Prostate gland (tissue), 2 donors: ENCODE measurements at regions not wholly inside any gene's neighbourhood (a gene's known extent, or its start where the extent isn't known, plus 50 kb on each side); places are given as distances from the start of the nearest gene placed in this dataset.

ENCODE experiments used
- DNase-seq: peaks from one replicate; pipeline ENCODE4 v3.0.0-alpha.2; 2019; ENCODE audit warnings: low spot score
- H3K27ac ChIP-seq, 2 donors: fragments of 200-600 bp; sonication (generic); 2 replicates each; pipeline ENCODE4 v1.5.1; 2017 to 2019
- H3K27me3 ChIP-seq: fragments of 200-600 bp; sonication (generic); replicated peaks from 2 replicates; pipeline ENCODE4 v1.5.1; 2019; ENCODE audit not compliant: insufficient read depth
- H3K36me3 ChIP-seq, 2 donors: fragments of 200-600 bp; sonication (generic); 1 replicate in 1 of 2; 2 replicates in 1 of 2; pipeline versions ENCODE4 v1.5.1 to v1.8.1; 2017 to 2019
- H3K4me1 ChIP-seq: fragments of 200-600 bp; sonication (generic); replicated peaks from 2 replicates; pipeline ENCODE4 v1.5.1; 2019
- H3K4me3 ChIP-seq, 2 donors: fragments of 200-600 bp; sonication (generic); 2 replicates each; pipeline ENCODE4 v1.5.1; 2017 to 2019
- H3K9me3 ChIP-seq: fragments of 200-600 bp; sonication (generic); 2 replicates; pipeline ENCODE4 v1.5.1; 2017
- CTCF ChIP-seq, 4 experiments: fragments of 200-600 bp in 2 of 4; fragments of 450-650 bp in 2 of 4; sonication (generic) in 2 of 4; IDR thresholded peaks; 1 replicate in 3 of 4; 2 replicates in 1 of 4; pipeline ENCODE4 v1.5.1; 2016 to 2019; ENCODE audit warnings: antibody characterized with exemption in 4 of 4, mild to moderate bottlenecking in 2 of 4, moderate library complexity in 2 of 4
- POLR2A ChIP-seq: fragments of 450-650 bp; IDR thresholded peaks from one replicate; pipeline ENCODE4 v1.6.1; 2016; ENCODE audit warnings: antibody characterized with exemption, mild to moderate bottlenecking
- POLR2AphosphoS5 ChIP-seq: sonication (generic); formaldehyde crosslinking; IDR thresholded peaks from one replicate; pipeline ENCODE4 v1.6.1; 2017; ENCODE audit warnings: antibody characterized with exemption
- WGBS: methylation state at CpG from one replicate; pipeline ENCODE4 v1.1.5; 2018; 5-methylcytosine and 5-hydroxymethylcytosine counted together
- intact Hi-C: fragments of 100-400 bp; cut with DNase I; formaldehyde crosslinking; loops from one replicate; pipeline ENCODE4 v1.14.2; 2022

DNA sequence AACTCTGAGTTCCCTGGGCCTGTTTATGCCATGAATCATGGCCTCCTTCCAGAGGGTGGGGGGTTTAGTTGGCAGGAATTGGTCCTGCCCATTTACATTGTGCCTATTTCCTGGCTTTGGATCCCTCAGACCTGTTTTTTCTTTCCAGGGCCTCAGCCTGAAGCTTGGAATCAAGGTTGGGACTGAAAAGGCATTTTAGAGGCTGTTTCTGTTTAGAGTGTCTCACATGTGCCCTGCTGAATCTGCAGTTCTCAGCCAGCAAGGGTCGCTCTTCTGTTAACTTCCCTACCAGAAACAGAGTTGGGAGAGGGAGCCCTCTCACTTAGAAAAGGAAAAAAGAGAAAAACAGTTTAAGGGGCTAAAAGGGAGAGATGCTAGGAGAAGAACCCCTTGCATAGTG is 191.1 kb downstream of the PTPRC start:
- H3K27me3 ChIP-seq = no peaks in the 10 kb centered on the region
- H3K27ac ChIP-seq = no peak overlapping the region
- TF ChIP-seq CTCF (IDR thresholded peaks at IDR 0.05) = no peak
- TF ChIP-seq POLR2AphosphoS5 = no peak
- TF ChIP-seq POLR2A = no peak
- DNase-seq = no peak
- intact Hi-C loops = no loop called here
- WGBS = 63% methylated on average over 1 of the region's 1 CpG
- H3K36me3 ChIP-seq = no peaks in the 10 kb centered on the region
- H3K4me3 ChIP-seq = no peak overlapping the region
- no peaks in the 10 kb centered on the region for H3K9me3 ChIP-seq
- no peaks in the 10 kb centered on the region for H3K4me1 ChIP-seq

- Histone ChIP-seq H3K27ac (no peak overlapping the region), H3K4me3 (no peak overlapping the region), H3K27me3 (no peaks in the 10 kb centered on the region), H3K36me3 (no peaks in the 10 kb centered on the region), H3K9me3 (no peaks in the 10 kb centered on the region), H3K4me1 (no peaks in the 10 kb centered on the region)
- 78% methylated on average over 6 of the region's 6 CpGs for WGBS
- no peak for DNase-seq
- no peak for TF ChIP-seq CTCF (IDR thresholded peaks at IDR 0.05)
- no peak for TF ChIP-seq POLR2A
- no peak for TF ChIP-seq POLR2AphosphoS5
- intact Hi-C loops = no loop called here
Observed at GRCh38 chr1:198830412-198830811, 191.6 kb downstream of the PTPRC start.

DNA sequence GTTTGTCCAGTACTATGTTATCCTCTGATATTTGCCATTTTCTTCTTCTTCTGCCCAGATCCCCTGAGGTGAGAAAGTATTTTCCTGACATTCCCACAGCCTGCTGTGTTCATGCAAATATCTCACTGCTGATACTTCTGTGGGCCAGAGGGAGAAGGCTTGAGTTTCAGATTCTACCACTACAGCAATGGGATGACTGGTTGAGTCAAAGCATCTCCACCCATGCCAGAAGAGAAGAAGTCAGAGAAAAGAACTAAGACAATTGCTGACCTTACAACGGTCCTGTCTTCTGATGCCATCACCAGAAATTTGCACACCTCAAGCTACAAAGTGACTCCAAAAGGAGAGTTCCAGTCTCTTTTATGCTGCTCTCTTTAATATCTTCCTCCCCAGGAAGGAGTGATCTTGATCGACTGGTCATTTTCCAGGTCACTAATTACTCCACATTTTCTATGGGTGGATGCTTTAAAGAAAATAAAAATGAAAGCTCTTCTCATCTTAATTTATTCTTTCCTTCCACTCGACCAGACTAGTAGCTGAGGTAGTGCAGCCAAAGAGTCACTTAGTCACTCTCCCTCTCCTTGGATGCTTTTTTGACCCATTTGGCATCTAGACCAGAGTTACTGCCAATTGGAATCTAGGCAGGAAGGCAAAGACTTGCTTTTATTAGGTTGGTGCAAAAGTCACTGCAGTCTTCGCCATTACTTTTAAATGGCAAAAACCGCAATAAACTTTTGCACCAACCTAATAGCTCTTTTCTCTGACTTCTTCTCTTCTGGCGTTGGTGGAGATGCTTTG is 195.1 kb downstream of the PTPRC start:
- WGBS = 85% methylated on average over 6 of the region's 6 CpGs
- Histone ChIP-seq H3K27ac (no peak overlapping the region), H3K27me3 (no peaks in the 10 kb centered on the region), H3K4me3 (no peak overlapping the region), H3K9me3 (no peaks in the 10 kb centered on the region), H3K36me3 (no peaks in the 10 kb centered on the region), H3K4me1 (no peaks in the 10 kb centered on the region)
- intact Hi-C loops = no loop called here
- TF ChIP-seq POLR2A (no peak), CTCF (IDR thresholded peaks at IDR 0.05) (no peak), POLR2AphosphoS5 (no peak)
- DNase-seq = no peak

- intact Hi-C loops = no loop called here
- H3K4me3 ChIP-seq = no peak overlapping the region
- TF ChIP-seq POLR2A = no peak
- TF ChIP-seq POLR2AphosphoS5 = no peak
- TF ChIP-seq CTCF (IDR thresholded peaks at IDR 0.05) = no peak
- no peaks in the 10 kb centered on the region for H3K27me3 ChIP-seq
- no peak for DNase-seq
- H3K9me3 ChIP-seq = no peaks in the 10 kb centered on the region
- H3K27ac ChIP-seq = no peak overlapping the region
- no peaks in the 10 kb centered on the region for H3K36me3 ChIP-seq
- 29% methylated on average over 6 of the region's 6 CpGs for WGBS
- no peaks in the 10 kb centered on the region for H3K4me1 ChIP-seq
Observed at GRCh38 chr1:198837278-198838021, 198.6 kb downstream of the PTPRC start.

DNA sequence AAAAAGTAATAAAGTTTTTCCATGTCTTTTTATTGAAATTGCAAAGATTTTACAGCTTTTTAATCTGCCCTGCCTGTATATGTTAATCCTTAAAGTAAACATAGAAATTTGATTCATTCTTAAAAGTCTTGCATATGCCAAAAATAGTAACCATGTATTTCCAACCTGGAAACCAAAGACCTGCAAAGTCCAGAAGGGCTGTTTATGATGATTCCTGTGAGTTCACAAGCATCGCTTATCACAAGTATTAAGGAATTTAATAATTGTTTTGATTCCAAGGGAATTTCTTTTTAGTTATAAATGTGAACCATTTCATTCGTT is 199.1 kb downstream of the PTPRC start:
- intact Hi-C loops = no loop called here
- Histone ChIP-seq H3K4me1 (no peaks in the 10 kb centered on the region), H3K9me3 (no peaks in the 10 kb centered on the region), H3K27me3 (no peaks in the 10 kb centered on the region), H3K4me3 (no peak overlapping the region), H3K36me3 (no peaks in the 10 kb centered on the region), H3K27ac (no peak overlapping the region)
- no peak for DNase-seq
- WGBS = 74% methylated on average over 2 of the region's 2 CpGs
- TF ChIP-seq POLR2A (no peak), POLR2AphosphoS5 (no peak), CTCF (IDR thresholded peaks at IDR 0.05) (no peak)
